Nephron (organoid): ENCODE measurements at regions not wholly inside any gene's neighbourhood (a gene's known extent, or its start where the extent isn't known, plus 50 kb on each side); places are given as distances from the start of the nearest gene placed in this dataset.

Source experiments
- H3K27ac Mint-ChIP-seq, 3 experiments: 2 replicates each; pipeline ENCODE4 v1.8.0; 2020; ENCODE audit warnings: mixed read lengths in 3 of 3, mild to moderate bottlenecking in 2 of 3, moderate library complexity in 1 of 3
- H3K27me3 Mint-ChIP-seq: 2 replicates; pipeline ENCODE4 v1.8.0; 2021; ENCODE audit warnings: low read depth, mild to moderate bottlenecking, moderate library complexity, mixed read lengths
- H3K36me3 Mint-ChIP-seq: 2 replicates; pipeline ENCODE4 v1.8.0; 2020; ENCODE audit warnings: low read depth, mixed read lengths
- H3K4me1 Mint-ChIP-seq: 2 replicates; pipeline ENCODE4 v1.8.0; 2020; ENCODE audit warnings: mixed read lengths
- H3K4me3 Mint-ChIP-seq, 3 experiments: 2 replicates each; pipeline ENCODE4 v1.8.0; 2020; ENCODE audit warnings: mild to moderate bottlenecking in 3 of 3, mixed read lengths in 3 of 3, moderate library complexity in 2 of 3
- H3K9me3 Mint-ChIP-seq: 2 replicates; pipeline ENCODE4 v1.8.0; 2020; ENCODE audit warnings: mixed read lengths
- TF ChIP-seq, protein P1 (sequence below), 3 experiments: fragments of 200-600 bp; sonication (generic); IDR thresholded peaks; one replicate each; pipeline ENCODE4 v1.5.0; 2021; ENCODE audit warnings: antibody characterized with exemption in 3 of 3; ENCODE audit not compliant: unreplicated experiment in 3 of 3

DNA sequence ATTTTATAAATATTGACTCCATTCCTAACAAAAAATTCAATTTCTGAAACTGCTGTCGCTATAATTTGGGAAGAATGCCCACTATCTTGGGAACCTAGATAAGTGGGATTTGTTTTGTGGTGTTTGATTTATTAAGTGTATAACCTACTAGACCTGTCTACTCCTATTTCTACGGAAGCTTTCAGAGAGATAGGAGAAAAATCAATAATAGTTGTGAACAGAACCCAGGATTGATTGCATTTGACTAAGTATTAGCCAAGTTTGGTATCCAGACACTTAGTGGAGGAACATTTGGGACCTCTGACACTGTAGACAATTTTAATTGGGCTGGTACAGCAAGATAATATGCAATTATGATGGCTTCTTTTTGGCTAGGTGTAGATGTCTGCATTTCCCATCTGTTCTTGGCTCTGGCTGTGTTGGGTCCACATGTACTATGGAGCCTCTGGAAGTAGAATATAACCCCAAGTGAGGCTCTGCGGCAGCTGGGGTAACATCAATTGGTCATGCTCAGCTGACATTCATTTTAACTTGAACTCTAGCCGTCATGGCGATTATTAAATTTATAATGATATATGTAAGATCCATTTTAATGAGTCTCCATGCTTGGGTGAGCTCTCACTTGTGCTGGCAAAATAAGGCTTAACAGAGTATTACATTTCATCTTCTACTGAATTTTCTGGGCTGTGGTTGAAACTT, 111.5 kb upstream of the E2F8 start:
- Mint-ChIP-seq H3K4me1 (peaks cover 39% of the 10 kb centered on the region), H3K27me3 (peaks cover 86% of the 10 kb centered on the region), H3K27ac (no peak overlapping the region)

DNA sequence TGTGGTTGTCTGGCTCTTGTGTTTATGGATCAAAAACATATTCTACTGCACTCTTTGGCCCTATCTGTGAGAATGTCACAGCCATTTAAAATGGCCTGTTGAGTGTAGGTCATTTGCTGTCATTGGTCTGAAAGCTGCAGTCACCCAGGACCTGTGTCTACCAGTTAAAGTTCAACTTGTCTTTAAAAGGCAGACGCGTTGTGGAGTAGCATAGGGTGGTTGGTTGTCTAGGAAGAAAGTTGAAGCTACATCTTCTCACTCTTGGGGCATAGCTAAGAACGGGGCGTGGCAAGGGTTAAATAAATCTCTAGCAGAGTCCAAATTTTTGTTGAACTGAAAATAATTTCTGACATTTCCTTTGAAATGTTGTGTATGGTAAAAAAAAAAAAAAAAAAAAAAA, 110.7 kb upstream of the E2F8 start:
- TF ChIP-seq, protein P1, sequence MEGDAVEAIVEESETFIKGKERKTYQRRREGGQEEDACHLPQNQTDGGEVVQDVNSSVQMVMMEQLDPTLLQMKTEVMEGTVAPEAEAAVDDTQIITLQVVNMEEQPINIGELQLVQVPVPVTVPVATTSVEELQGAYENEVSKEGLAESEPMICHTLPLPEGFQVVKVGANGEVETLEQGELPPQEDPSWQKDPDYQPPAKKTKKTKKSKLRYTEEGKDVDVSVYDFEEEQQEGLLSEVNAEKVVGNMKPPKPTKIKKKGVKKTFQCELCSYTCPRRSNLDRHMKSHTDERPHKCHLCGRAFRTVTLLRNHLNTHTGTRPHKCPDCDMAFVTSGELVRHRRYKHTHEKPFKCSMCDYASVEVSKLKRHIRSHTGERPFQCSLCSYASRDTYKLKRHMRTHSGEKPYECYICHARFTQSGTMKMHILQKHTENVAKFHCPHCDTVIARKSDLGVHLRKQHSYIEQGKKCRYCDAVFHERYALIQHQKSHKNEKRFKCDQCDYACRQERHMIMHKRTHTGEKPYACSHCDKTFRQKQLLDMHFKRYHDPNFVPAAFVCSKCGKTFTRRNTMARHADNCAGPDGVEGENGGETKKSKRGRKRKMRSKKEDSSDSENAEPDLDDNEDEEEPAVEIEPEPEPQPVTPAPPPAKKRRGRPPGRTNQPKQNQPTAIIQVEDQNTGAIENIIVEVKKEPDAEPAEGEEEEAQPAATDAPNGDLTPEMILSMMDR (IDR thresholded peaks at IDR 0.05; ENCODE audit: unreplicated experiment in 3 of 3) = no peak
- Mint-ChIP-seq H3K27ac (no peak overlapping the region), H3K36me3 (no peaks in the 10 kb centered on the region), H3K4me3 (no peak overlapping the region), H3K27me3 (peaks cover 91% of the 10 kb centered on the region), H3K4me1 (peaks cover 39% of the 10 kb centered on the region), H3K9me3 (peaks cover 2% of the 10 kb centered on the region)

More for the DNA sequence above, 111.5 kb upstream of the E2F8 start:
- Mint-ChIP-seq H3K4me3 (no peak overlapping the region), H3K9me3 (peaks cover 2% of the 10 kb centered on the region), H3K36me3 (no peaks in the 10 kb centered on the region)
- TF ChIP-seq, protein P1 (IDR thresholded peaks at IDR 0.05; ENCODE audit: unreplicated experiment in 3 of 3) = no peak

DNA sequence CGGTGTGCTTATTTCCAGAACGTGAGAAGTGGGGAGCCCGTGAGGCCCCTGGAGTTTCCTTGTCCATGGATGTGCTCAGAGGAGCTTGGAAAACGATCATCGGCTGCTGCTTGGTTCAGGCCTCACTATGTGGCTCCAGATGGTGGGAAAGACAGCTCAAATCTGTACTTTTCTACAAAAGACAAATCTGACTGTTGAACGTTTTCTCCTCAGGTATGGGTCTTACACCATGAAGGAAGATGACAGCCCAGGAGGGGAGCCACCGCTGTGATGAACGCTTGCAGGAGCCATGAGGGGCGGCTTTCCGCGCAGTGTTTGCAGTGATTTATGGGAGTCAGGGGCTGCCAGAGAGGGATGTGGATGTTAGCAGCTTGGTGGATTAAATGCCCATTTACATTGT, 109.4 kb upstream of the E2F8 start:
- TF ChIP-seq, protein P1 (IDR thresholded peaks at IDR 0.05; ENCODE audit: unreplicated experiment in 3 of 3) = no peak
- H3K27ac Mint-ChIP-seq = no peak overlapping the region
- no peaks in the 10 kb centered on the region for H3K36me3 Mint-ChIP-seq
- peaks cover 47% of the 10 kb centered on the region for H3K4me1 Mint-ChIP-seq
- peak overlapping the region in 1 of 3 experiments; percentile 21 for H3K4me3 Mint-ChIP-seq
- peaks cover 91% of the 10 kb centered on the region for H3K27me3 Mint-ChIP-seq
- H3K9me3 Mint-ChIP-seq = peaks cover 2% of the 10 kb centered on the region

DNA sequence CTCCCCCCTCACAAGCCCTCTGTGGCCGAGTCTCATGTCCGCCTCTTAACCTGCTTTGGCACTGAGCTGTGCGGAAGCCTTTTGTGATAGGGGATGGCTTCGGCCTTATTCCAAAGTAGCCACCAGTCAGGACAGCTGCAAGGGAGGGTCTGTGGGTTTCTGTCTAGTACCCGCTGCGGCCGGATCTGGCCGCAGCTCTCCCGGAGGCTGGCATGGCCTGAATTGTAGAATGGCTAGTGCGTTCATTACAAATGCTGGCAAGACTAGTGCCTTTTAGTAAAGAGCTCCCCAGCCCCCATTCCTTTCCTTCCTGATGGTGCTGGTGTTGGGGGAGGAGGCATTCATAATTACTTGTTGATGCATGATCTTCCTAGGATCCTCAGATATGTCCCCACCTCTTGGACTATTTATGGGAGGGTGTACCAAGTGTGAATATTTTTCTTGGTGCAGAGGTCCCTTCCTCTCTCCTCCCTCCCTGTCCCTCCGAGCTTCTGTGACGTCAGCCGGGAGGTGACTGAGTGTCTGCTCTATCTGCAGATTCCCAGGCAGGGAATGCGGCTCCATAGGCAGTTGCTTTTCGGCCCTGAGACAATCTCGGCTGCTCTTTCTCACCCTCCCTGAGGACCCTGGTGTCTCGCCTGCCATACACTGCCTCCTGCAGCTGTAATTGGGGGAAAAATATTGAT, 108.7 kb upstream of the E2F8 start:
- Mint-ChIP-seq H3K36me3 (no peaks in the 10 kb centered on the region), H3K27ac (no peak overlapping the region), H3K9me3 (peaks cover 2% of the 10 kb centered on the region), H3K4me3 (no peak overlapping the region), H3K27me3 (peaks cover 91% of the 10 kb centered on the region), H3K4me1 (peaks cover 51% of the 10 kb centered on the region)
- TF ChIP-seq, protein P1 (IDR thresholded peaks at IDR 0.05; ENCODE audit: unreplicated experiment in 3 of 3) = no peak

DNA sequence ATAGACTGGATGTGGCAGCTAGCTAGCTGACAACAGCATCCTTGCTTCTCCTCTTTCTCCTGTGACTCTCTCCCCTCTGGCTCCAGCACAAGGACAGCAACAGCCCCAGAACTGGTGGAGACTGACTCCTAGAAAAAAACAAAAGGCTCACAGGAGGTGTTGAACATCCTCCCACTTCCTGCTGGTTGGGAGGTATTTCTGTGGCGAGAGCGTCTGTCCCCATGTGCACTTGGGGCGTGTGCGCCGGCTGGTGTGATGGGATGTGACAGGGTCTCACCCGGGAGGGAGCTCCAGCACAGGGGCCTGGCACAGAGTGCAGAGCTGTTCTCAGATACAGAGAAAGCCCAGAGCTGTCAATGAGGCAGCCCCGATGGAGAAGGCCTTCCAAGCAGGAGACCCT, 107.2 kb upstream of the E2F8 start:
- peaks cover 100% of the 10 kb centered on the region for H3K27me3 Mint-ChIP-seq
- H3K4me3 Mint-ChIP-seq = peak overlapping the region in 2 of 3 experiments; percentile 20 to 43
- H3K4me1 Mint-ChIP-seq = peaks cover 49% of the 10 kb centered on the region
- TF ChIP-seq, protein P1 (IDR thresholded peaks at IDR 0.05; ENCODE audit: unreplicated experiment in 3 of 3) = no peak
- no peak overlapping the region for H3K27ac Mint-ChIP-seq
- no peaks in the 10 kb centered on the region for H3K36me3 Mint-ChIP-seq
- peaks cover 2% of the 10 kb centered on the region for H3K9me3 Mint-ChIP-seq
